GF-D8 (cell line): ENCODE measurements at regions not wholly inside any gene's neighbourhood (a gene's known extent, or its start where the extent isn't known, plus 50 kb on each side); places are given as distances from the start of the nearest gene placed in this dataset.

Source experiments
- DNase-seq: peaks from one replicate; lab custom pipeline; 2025; lab: John Stamatoyannopoulos, UW

GRCh38 chr14:58814466-58814865 lies 176.7 kb downstream of the DACT1 start:
- no peak for DNase-seq

GRCh38 chr14:58815161-58815701 lies 177.5 kb downstream of the DACT1 start:
- no peak for DNase-seq

- no peak for DNase-seq
These were observed 178.0 kb downstream of the DACT1 start for GRCh38 chr14:58815794-58816193.

- no peak for DNase-seq
These were observed 178.8 kb downstream of the DACT1 start for GRCh38 chr14:58816416-58817115.

GRCh38 chr14:58817846-58818245 lies 180.1 kb downstream of the DACT1 start:
- DNase-seq, result no peak

GRCh38 chr14:58820032-58820431 lies 182.3 kb downstream of the DACT1 start:
- no peak for DNase-seq

GRCh38 chr14:58821421-58821820 lies 183.7 kb downstream of the DACT1 start:
- no peak for DNase-seq

- DNase-seq, result no peak
These were observed 185.1 kb downstream of the DACT1 start for GRCh38 chr14:58822856-58823255.

GRCh38 chr14:58823312-58823711 lies 185.6 kb downstream of the DACT1 start:
- DNase-seq, result no peak

GRCh38 chr14:58824106-58824505 lies 186.3 kb downstream of the DACT1 start:
- no peak for DNase-seq

GRCh38 chr14:58824796-58825195 lies 187.0 kb downstream of the DACT1 start:
- DNase-seq, result no peak

GRCh38 chr14:58825606-58826005 lies 187.8 kb downstream of the DACT1 start:
- no peak for DNase-seq

- DNase-seq, result no peak
These were observed 189.3 kb downstream of the DACT1 start for GRCh38 chr14:58826845-58827686.

- DNase-seq, result no peak
These were observed 190.5 kb downstream of the DACT1 start for GRCh38 chr14:58828298-58828697.

GRCh38 chr14:58829594-58829993 lies 191.8 kb downstream of the DACT1 start:
- no peak for DNase-seq

- DNase-seq, result no peak
These were observed 192.4 kb downstream of the DACT1 start for GRCh38 chr14:58830121-58830520.

GRCh38 chr14:58832095-58832521 lies 194.3 kb downstream of the DACT1 start:
- no peak for DNase-seq

GRCh38 chr14:58833634-58834378 lies 196.0 kb downstream of the DACT1 start:
- DNase-seq, result no peak

GRCh38 chr14:58836303-58836974 lies 198.7 kb downstream of the DACT1 start:
- DNase-seq, result no peak

GRCh38 chr14:58839233-58839632 lies 201.5 kb downstream of the DACT1 start:
- no peak for DNase-seq

GRCh38 chr14:58844544-58844943 lies 206.8 kb downstream of the DACT1 start:
- no peak for DNase-seq
